Right atrium auricular region (tissue), 2 donors: ENCODE measurements at regions not wholly inside any gene's neighbourhood (a gene's known extent, or its start where the extent isn't known, plus 50 kb on each side); places are given as distances from the start of the nearest gene placed in this dataset.

Source experiments
- DNase-seq: peaks from one replicate; pipeline ENCODE4 v3.0.0-alpha.2; 2019; ENCODE audit warnings: low spot score
- H3K27ac ChIP-seq, 2 donors: fragments of 200-600 bp; sonication (generic); 1 replicate in 1 of 2; 2 replicates in 1 of 2; pipeline ENCODE4 v1.5.1; 2016 to 2019
- H3K27me3 ChIP-seq, 2 donors: fragments of 200-600 bp; sonication (generic); one replicate each; pipeline versions ENCODE4 v1.5.1 to v1.6.0; 2017 to 2019
- H3K36me3 ChIP-seq: fragments of 200-600 bp; sonication (generic); one replicate; pipeline ENCODE4 v1.5.1; 2016
- H3K4me1 ChIP-seq, 2 donors: fragments of 200-600 bp; sonication (generic); one replicate each; pipeline versions ENCODE4 v1.5.1 to v1.6.0; 2017 to 2019
- H3K4me3 ChIP-seq, 2 donors: fragments of 200-600 bp; sonication (generic); 1 replicate in 1 of 2; 2 replicates in 1 of 2; pipeline ENCODE4 v1.5.1; 2017 to 2019; ENCODE audit warnings: mild to moderate bottlenecking in 1 of 2, moderate library complexity in 1 of 2
- H3K9me3 ChIP-seq, 2 donors: fragments of 200-600 bp; sonication (generic); one replicate each; pipeline ENCODE4 v1.5.1; 2019
- TF ChIP-seq, protein P1 (sequence below), 2 donors: fragments of 200-600 bp; sonication (generic); IDR thresholded peaks; one replicate each; pipeline ENCODE4 v1.5.1; 2019; ENCODE audit warnings: antibody characterized with exemption in 2 of 2

DNA sequence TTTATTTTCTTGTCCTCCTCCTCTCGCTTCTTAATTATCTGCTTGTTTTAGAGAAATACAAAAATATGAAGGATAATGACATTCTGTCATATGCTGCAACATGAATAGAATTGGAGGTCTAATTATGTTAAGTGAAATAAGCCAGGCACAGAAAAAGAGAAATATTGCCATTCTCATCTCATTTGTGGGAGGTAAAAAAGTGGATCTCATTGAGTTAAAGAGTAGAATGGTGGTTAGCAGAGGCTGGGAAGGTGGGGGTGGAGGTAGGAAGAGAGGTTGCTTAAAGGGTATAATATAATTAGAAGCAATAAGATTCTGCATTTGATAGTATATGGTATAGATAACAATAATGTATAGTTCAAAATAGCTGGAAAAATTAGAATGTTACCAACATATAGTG, 231.3 kb downstream of the JRKL start:
- no peaks in the 10 kb centered on the region for H3K4me1 ChIP-seq
- H3K36me3 ChIP-seq: no peaks in the 10 kb centered on the region
- peak overlapping the region in 1 of 2 donors; percentile 54 for H3K27ac ChIP-seq
- peaks cover 0 to 8% of the 10 kb centered on the region in 2 donors for H3K9me3 ChIP-seq
- DNase-seq: no peak
- H3K27me3 ChIP-seq: no peaks in the 10 kb centered on the region
- no peak overlapping the region for H3K4me3 ChIP-seq
- TF ChIP-seq, protein P1, sequence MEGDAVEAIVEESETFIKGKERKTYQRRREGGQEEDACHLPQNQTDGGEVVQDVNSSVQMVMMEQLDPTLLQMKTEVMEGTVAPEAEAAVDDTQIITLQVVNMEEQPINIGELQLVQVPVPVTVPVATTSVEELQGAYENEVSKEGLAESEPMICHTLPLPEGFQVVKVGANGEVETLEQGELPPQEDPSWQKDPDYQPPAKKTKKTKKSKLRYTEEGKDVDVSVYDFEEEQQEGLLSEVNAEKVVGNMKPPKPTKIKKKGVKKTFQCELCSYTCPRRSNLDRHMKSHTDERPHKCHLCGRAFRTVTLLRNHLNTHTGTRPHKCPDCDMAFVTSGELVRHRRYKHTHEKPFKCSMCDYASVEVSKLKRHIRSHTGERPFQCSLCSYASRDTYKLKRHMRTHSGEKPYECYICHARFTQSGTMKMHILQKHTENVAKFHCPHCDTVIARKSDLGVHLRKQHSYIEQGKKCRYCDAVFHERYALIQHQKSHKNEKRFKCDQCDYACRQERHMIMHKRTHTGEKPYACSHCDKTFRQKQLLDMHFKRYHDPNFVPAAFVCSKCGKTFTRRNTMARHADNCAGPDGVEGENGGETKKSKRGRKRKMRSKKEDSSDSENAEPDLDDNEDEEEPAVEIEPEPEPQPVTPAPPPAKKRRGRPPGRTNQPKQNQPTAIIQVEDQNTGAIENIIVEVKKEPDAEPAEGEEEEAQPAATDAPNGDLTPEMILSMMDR (IDR thresholded peaks at IDR 0.05): no peak

DNA sequence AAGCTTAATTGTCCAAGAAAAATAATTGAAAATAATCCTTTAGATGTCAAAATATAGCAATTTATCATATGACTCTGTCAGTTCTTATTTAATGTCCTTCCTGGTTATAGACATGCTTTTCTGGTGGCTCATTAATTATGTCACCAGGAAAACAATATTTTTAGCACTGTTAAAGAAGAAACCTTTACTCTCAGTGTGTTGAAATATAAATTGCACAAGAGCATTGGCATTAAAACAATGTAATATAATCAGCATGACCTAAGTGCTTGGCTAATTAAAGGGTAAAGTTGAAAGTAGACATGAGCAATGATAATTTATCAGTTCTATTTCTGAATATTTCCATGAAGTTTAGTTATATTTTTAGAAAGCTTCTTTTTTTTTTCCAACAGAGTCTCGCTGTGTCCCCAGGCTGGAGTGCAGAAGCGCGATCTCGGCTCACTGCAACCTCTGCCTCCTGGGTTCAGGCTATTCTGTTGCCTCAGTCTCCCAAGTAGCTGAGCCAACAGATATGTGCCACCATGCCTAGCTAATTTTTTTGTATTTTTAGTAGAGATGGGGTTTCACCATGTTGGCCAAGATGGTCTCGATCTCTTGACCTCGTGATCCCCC, 232.3 kb downstream of the JRKL start:
- TF ChIP-seq, protein P1 (IDR thresholded peaks at IDR 0.05): no peak
- no peak overlapping the region for H3K4me3 ChIP-seq
- no peaks in the 10 kb centered on the region for H3K27me3 ChIP-seq
- no peaks in the 10 kb centered on the region for H3K36me3 ChIP-seq
- no peaks in the 10 kb centered on the region for H3K4me1 ChIP-seq
- peaks cover 0 to 18% of the 10 kb centered on the region in 2 donors for H3K9me3 ChIP-seq
- DNase-seq: no peak
- H3K27ac ChIP-seq: peak overlapping the region in 1 of 2 donors; percentile 54

DNA sequence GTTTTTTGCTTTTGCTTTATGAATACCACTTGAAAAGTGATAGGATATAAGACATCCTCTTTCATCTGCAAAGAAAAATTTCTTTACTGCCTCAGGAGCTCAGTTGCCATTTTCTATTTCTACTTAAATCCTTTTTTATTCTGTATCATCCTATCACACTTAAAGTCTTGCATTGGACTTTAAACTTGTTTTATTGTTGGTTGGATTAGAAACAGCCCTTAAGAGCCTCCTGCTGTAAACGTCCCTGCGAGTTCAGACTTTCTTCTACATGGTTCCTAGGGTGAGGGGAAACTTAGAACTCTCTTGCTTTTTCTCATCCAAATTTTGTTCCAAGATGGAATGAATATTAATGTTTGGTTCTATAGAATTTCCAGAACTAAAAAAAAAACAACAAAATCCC, 234.3 kb downstream of the JRKL start:
- TF ChIP-seq, protein P1 (IDR thresholded peaks at IDR 0.05): no peak
- no peak overlapping the region for H3K4me3 ChIP-seq
- H3K4me1 ChIP-seq: no peaks in the 10 kb centered on the region
- H3K27me3 ChIP-seq: no peaks in the 10 kb centered on the region
- no peaks in the 10 kb centered on the region for H3K36me3 ChIP-seq
- no peak for DNase-seq
- H3K9me3 ChIP-seq: peaks cover 0 to 25% of the 10 kb centered on the region in 2 donors
- H3K27ac ChIP-seq: no peak overlapping the region

DNA sequence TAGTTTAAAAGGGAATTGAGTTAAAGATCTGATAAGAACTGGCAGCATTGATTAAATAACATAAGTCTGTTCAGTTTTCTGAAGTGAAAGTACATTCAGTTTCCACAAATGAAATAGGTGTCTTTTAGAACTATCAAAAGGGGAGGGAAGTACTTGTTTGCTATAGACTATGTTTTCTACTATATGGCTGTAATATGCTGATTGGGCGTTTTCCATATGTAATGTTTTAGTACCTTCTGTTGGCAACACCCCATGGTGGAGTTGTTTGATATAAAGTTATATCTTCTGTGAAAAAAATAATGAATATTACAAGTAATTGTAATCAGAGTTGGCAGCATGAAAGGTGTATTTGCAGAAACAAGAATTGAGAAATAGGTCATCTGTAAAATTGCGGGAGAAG, 237.6 kb downstream of the JRKL start:
- Histone ChIP-seq H3K9me3 (peaks cover 0 to 25% of the 10 kb centered on the region in 2 donors), H3K36me3 (no peaks in the 10 kb centered on the region), H3K4me1 (no peaks in the 10 kb centered on the region), H3K27me3 (no peaks in the 10 kb centered on the region), H3K27ac (no peak overlapping the region), H3K4me3 (no peak overlapping the region)
- no peak for DNase-seq
- TF ChIP-seq, protein P1 (IDR thresholded peaks at IDR 0.05): no peak

DNA sequence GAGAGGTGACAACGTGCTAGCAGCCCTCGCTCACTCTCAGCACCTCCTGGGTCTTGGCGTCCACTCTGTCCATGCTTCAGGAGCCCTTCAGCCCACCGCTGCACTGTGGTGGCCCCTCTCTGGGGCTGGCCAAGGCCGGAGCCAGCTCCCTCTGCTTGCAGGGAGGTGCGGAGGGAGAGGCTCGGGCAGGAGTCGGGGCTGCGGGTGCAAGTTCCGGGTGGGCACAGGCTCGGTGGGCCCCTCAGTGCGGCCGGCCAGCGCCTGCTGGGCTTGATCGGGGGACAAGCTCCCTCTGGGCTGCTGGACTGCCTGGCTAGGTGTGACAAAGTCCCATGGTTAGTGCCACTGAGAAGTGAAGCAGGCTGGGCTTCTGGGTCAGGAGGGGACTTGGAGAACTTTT, 245.8 kb downstream of the JRKL start:
- Histone ChIP-seq H3K27me3 (no peaks in the 10 kb centered on the region), H3K4me1 (no peaks in the 10 kb centered on the region), H3K27ac (no peak overlapping the region), H3K4me3 (no peak overlapping the region), H3K9me3 (peaks cover 0 to 16% of the 10 kb centered on the region in 2 donors), H3K36me3 (no peaks in the 10 kb centered on the region)
- TF ChIP-seq, protein P1 (IDR thresholded peaks at IDR 0.05): no peak
- no peak for DNase-seq

DNA sequence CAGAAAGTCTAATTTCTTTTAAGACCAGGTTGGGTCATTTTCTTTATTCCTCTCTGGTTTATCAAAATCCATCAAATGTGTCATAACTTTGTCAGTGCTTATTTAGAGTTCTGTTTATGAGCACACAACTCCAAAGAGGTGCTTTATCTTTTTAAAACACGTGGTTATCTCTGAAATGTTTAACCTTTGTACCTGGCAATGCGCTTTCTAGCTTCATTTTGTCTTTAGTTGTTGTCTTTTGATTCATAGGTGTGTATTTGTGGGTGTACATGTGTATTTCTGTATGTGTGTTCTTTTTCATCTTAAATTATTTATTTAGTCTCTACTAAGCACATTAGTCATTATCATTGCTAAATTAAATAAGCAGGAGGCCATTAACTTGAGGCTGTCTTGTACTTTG, 251.4 kb downstream of the JRKL start:
- no peak overlapping the region for H3K27ac ChIP-seq
- no peaks in the 10 kb centered on the region for H3K36me3 ChIP-seq
- H3K9me3 ChIP-seq: peaks cover 0 to 16% of the 10 kb centered on the region in 2 donors
- DNase-seq: no peak
- TF ChIP-seq, protein P1 (IDR thresholded peaks at IDR 0.05): no peak
- H3K4me3 ChIP-seq: no peak overlapping the region
- H3K4me1 ChIP-seq: no peaks in the 10 kb centered on the region
- no peaks in the 10 kb centered on the region for H3K27me3 ChIP-seq
